ENCODE measurements at regions not wholly inside any gene's neighbourhood (a gene's known extent, or its start where the extent isn't known, plus 50 kb on each side); places are given as distances from the start of the nearest gene placed in this dataset.
"Not testable (repeated sequence)": the region's sequence is repeated elsewhere in the genome, so short reads cannot be mapped to it uniquely, and the experiment has no call there.

DNA sequence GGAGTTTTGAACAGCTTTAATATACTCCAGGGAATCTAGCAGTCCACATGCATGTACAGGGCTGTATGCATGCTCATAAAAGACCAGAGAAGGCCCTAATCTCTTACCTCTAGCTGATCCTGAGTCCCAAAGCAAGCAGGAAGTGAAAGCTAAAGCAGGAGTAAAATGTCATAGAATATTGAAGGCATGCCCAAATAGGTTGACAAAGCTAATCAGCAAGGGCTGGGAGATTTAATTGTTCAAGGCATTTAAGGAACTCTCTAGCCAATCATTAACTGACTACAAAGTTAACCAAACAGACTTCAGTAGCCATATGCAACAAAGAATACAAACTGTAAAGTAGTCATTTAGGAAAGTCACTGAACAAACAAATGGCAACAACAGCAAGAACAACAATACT lies 85.8 kb upstream of the KBTBD8 start:
- TF ChIP-seq Cebpa-rat (IDR thresholded peaks at IDR 0.05), result no peak
- Histone ChIP-seq H3K27ac (no peak overlapping the region), H3K4me1 (no peaks in the 10 kb centered on the region), H4K20me1 (no peaks in the 10 kb centered on the region), H3K36me3 (no peaks in the 10 kb centered on the region), H3K9me3 (peaks cover 14% of the 10 kb centered on the region), H3K9ac (no peak overlapping the region), H3K4me3 (no peak overlapping the region), H3K27me3 (no peaks in the 10 kb centered on the region), H3K4me2 (no peak overlapping the region)

DNA sequence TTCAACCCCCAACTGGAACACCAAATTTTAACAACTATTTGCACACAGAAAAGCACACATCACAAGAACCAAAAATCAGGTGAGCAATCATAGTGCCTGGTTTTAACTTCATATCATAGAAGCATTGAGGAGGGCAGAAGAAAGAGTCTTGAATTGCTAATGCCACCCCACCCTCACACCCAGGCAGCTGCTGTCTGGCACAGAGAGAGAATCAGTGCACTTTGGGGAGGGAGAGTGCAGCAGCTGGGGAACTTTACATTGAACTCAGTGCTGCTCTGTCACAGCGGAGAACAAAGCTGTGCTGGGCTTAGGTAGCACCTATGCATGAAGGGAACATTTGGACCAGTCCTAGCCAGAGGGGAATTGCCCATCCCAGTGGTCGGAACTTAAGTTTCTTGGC lies 76.0 kb upstream of the KBTBD8 start:
- H3K9ac ChIP-seq, result no peak overlapping the region
- no peaks in the 10 kb centered on the region for H4K20me1 ChIP-seq
- H3K4me3 ChIP-seq, result no peak overlapping the region
- H3K4me1 ChIP-seq, result no peaks in the 10 kb centered on the region
- H3K4me2 ChIP-seq, result no peak overlapping the region
- no peak for TF ChIP-seq Cebpa-rat (IDR thresholded peaks at IDR 0.05)
- no peaks in the 10 kb centered on the region for H3K9me3 ChIP-seq
- no peaks in the 10 kb centered on the region for H3K36me3 ChIP-seq
- no peaks in the 10 kb centered on the region for H3K27me3 ChIP-seq
- H3K27ac ChIP-seq, result no peak overlapping the region

DNA sequence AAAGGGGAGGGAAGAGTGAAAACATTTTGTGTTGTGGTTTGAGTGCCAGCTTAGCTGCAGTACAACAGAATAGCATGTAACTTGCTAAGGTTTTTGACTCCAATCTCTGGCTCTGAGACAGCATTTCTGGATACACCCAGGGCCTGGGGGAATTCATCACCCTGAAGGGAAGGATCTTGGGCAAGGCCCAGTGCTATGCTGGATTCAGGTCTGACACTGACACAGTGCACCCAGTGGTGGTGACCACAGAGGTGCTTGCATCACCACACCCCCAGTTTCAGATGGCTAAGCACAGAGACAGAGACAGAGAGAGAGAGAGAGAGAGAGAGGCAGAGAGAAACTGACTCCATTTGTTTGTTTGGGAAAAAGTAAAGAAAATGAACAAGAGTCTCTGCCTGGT lies 74.1 kb upstream of the KBTBD8 start:
- no peaks in the 10 kb centered on the region for H4K20me1 ChIP-seq
- TF ChIP-seq Cebpa-rat (IDR thresholded peaks at IDR 0.05), result no peak
- H3K9me3 ChIP-seq, result no peaks in the 10 kb centered on the region
- no peaks in the 10 kb centered on the region for H3K4me1 ChIP-seq
- no peaks in the 10 kb centered on the region for H3K36me3 ChIP-seq
- H3K27ac ChIP-seq, result no peak overlapping the region
- H3K27me3 ChIP-seq, result no peaks in the 10 kb centered on the region
- H3K9ac ChIP-seq, result no peak overlapping the region
- H3K4me2 ChIP-seq, result no peak overlapping the region
- H3K4me3 ChIP-seq, result no peak overlapping the region

GRCh38 chr3:66928252-66928651 lies 69.9 kb upstream of the KBTBD8 start:
- no peaks in the 10 kb centered on the region for H4K20me1 ChIP-seq
- H3K36me3 ChIP-seq, result no peaks in the 10 kb centered on the region
- no peaks in the 10 kb centered on the region for H3K9me3 ChIP-seq
- no peak overlapping the region for H3K4me2 ChIP-seq
- no peak overlapping the region for H3K4me3 ChIP-seq
- no peaks in the 10 kb centered on the region for H3K4me1 ChIP-seq
- H3K9ac ChIP-seq, result no peak overlapping the region
- H3K27me3 ChIP-seq, result no peaks in the 10 kb centered on the region
- H3K27ac ChIP-seq, result no peak overlapping the region
- no peak for TF ChIP-seq Cebpa-rat (IDR thresholded peaks at IDR 0.05)

GRCh38 chr3:66931291-66931690 lies 66.8 kb upstream of the KBTBD8 start:
- Histone ChIP-seq H3K36me3 (no peaks in the 10 kb centered on the region), H3K4me1 (no peaks in the 10 kb centered on the region), H4K20me1 (no peaks in the 10 kb centered on the region), H3K9ac (no peak overlapping the region), H3K4me3 (no peak overlapping the region), H3K27me3 (no peaks in the 10 kb centered on the region), H3K27ac (no peak overlapping the region), H3K9me3 (no peaks in the 10 kb centered on the region), H3K4me2 (no peak overlapping the region)
- TF ChIP-seq Cebpa-rat (IDR thresholded peaks at IDR 0.05), result no peak

- no peaks in the 10 kb centered on the region for H4K20me1 ChIP-seq
- no peak overlapping the region for H3K27ac ChIP-seq
- H3K36me3 ChIP-seq, result no peaks in the 10 kb centered on the region
- H3K4me1 ChIP-seq, result no peaks in the 10 kb centered on the region
- no peaks in the 10 kb centered on the region for H3K27me3 ChIP-seq
- H3K4me3 ChIP-seq, result no peak overlapping the region
- no peaks in the 10 kb centered on the region for H3K9me3 ChIP-seq
- no peak overlapping the region for H3K9ac ChIP-seq
- no peak overlapping the region for H3K4me2 ChIP-seq
- no peak for TF ChIP-seq Cebpa-rat (IDR thresholded peaks at IDR 0.05)
Observed at GRCh38 chr3:66931699-66932098, 66.4 kb upstream of the KBTBD8 start.

DNA sequence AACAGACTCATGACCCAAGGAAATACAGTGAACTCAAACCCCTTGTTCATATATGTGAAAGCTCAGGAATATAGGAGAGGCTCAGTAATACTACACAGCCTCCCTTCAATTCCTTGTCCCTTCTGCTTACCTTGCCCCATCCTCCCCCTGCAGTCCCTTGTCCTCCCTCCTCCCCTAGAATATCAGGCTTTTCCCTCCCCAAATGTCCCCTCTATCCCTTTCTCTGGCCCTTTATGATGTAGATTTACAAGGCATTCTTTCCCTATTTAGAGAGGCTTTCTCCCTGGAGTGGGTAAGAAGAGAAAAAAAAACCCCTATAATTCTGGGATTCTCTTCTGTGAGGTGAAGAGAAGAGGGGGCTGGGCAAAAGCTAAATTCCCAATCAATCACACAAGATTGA lies 64.9 kb upstream of the KBTBD8 start:
- H3K4me2 ChIP-seq, result no peak overlapping the region
- H3K9me3 ChIP-seq, result no peaks in the 10 kb centered on the region
- no peaks in the 10 kb centered on the region for H3K27me3 ChIP-seq
- H3K9ac ChIP-seq, result no peak overlapping the region
- no peak overlapping the region for H3K4me3 ChIP-seq
- no peaks in the 10 kb centered on the region for H3K36me3 ChIP-seq
- H3K4me1 ChIP-seq, result no peaks in the 10 kb centered on the region
- no peak overlapping the region for H3K27ac ChIP-seq
- TF ChIP-seq Cebpa-rat (IDR thresholded peaks at IDR 0.05), result no peak
- no peaks in the 10 kb centered on the region for H4K20me1 ChIP-seq

GRCh38 chr3:66934041-66934440 lies 64.1 kb upstream of the KBTBD8 start:
- Histone ChIP-seq H3K36me3 (no peaks in the 10 kb centered on the region), H3K27me3 (no peaks in the 10 kb centered on the region), H3K4me3 (no peak overlapping the region), H3K27ac (no peak overlapping the region), H4K20me1 (no peaks in the 10 kb centered on the region), H3K4me2 (no peak overlapping the region), H3K9me3 (no peaks in the 10 kb centered on the region), H3K4me1 (no peaks in the 10 kb centered on the region), H3K9ac (no peak overlapping the region)
- no peak for TF ChIP-seq Cebpa-rat (IDR thresholded peaks at IDR 0.05)

DNA sequence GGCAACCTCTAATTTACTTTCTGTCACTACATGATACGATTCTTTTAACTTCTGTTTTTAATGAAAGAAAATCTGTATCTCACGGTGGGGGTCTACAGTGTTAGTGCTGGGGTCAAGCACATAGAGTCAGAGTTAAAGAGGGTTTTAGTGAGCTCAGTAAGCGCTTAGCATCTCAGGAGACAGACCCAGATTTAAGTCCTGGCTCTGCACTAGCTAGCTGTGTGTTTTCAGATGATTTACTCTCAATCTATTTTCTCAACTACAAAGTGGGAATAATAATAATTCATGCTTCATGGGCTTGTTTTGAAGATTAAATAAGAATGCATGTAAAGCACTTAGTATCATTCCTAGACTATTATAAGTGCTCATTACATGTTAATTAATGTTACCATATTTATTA lies 63.4 kb upstream of the KBTBD8 start:
- H3K27ac ChIP-seq, result no peak overlapping the region
- H3K9ac ChIP-seq, result no peak overlapping the region
- no peaks in the 10 kb centered on the region for H3K27me3 ChIP-seq
- no peaks in the 10 kb centered on the region for H4K20me1 ChIP-seq
- no peak for TF ChIP-seq Cebpa-rat (IDR thresholded peaks at IDR 0.05)
- no peaks in the 10 kb centered on the region for H3K36me3 ChIP-seq
- H3K4me2 ChIP-seq, result no peak overlapping the region
- H3K4me1 ChIP-seq, result no peaks in the 10 kb centered on the region
- H3K4me3 ChIP-seq, result no peak overlapping the region
- H3K9me3 ChIP-seq, result no peaks in the 10 kb centered on the region

GRCh38 chr3:66937041-66937440 lies 61.1 kb upstream of the KBTBD8 start:
- not testable (repeated sequence) for H3K9me3 ChIP-seq, H3K27me3 ChIP-seq, H3K27ac ChIP-seq, H3K36me3 ChIP-seq, H4K20me1 ChIP-seq, H3K4me1 ChIP-seq, H3K4me3 ChIP-seq, H3K4me2 ChIP-seq, H3K9ac ChIP-seq

DNA sequence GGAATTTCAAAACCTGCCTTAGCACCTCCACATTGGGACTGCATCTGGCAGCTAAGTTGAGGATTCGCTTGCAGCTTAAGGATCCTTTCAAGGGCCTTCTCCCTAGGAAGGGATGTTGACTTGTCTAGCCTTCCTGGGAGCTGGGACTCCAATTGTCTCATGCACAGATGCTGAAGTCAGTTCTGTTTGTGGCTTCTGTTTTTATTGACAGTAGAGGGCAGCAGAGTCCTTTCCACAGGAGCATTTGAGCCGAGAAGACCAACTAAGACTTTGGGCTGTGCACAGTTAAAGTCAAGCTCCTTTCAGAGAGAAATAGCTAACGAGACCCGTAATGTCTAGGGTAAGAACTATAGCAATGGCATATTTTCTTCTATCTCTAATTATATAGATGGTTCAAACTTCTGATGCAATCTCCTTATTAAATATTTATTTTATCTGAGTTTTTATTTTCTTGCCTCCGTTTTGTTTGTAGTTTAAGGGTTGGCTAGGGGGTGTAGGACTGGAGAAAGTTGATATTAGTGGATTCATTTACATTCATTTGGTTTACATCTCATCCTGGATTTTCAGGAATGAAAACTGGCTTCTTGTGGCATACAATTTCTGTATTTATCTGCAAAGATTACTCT lies 59.7 kb upstream of the KBTBD8 start:
- no peak overlapping the region for H3K4me3 ChIP-seq
- H3K27me3 ChIP-seq, result no peaks in the 10 kb centered on the region
- TF ChIP-seq Cebpa-rat (IDR thresholded peaks at IDR 0.05), result no peak
- H4K20me1 ChIP-seq, result no peaks in the 10 kb centered on the region
- H3K36me3 ChIP-seq, result no peaks in the 10 kb centered on the region
- H3K4me1 ChIP-seq, result no peaks in the 10 kb centered on the region
- no peak overlapping the region for H3K9ac ChIP-seq
- H3K4me2 ChIP-seq, result no peak overlapping the region
- no peak overlapping the region for H3K27ac ChIP-seq
- H3K9me3 ChIP-seq, result no peaks in the 10 kb centered on the region
